ENCODE measurements at regions not wholly inside any gene's neighbourhood (a gene's known extent, or its start where the extent isn't known, plus 50 kb on each side); places are given as distances from the start of the nearest gene placed in this dataset.

DNA sequence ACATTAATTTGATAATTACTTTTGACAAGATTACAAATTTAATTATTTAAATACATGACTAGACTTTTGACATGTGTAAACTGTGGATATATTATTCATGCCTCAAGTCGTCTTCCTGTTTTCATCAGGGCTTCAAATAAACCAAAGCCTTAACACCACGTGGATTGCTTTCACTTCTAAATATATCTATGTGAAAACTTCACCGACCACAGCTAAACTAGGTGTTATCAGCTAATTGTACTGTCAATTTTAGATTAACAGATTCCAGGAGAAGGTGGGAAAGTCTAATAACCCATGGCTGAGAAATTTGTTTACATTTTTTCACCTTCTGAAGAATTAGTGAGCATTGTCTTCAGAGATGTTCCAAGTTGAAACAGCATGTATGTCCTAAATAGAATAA, 494.7 kb upstream of the FAM98A start:
- TF ChIP-seq GATA2 (CRISPR knock-in tag; IDR thresholded peaks at IDR 0.05) (no peak), RAD21 (IDR thresholded peaks at IDR 0.05; ENCODE audit: low read length) (no peak), RXRA (IDR thresholded peaks at IDR 0.05; ENCODE audit: borderline replicate concordance, low read depth) (no peak), ELF1 (IDR thresholded peaks at IDR 0.05) (no peak), POLR2AphosphoS5 (IDR thresholded peaks at IDR 0.05; ENCODE audit: low read depth, low read length) (no peak)
- TF ChIP-seq, protein P1, sequence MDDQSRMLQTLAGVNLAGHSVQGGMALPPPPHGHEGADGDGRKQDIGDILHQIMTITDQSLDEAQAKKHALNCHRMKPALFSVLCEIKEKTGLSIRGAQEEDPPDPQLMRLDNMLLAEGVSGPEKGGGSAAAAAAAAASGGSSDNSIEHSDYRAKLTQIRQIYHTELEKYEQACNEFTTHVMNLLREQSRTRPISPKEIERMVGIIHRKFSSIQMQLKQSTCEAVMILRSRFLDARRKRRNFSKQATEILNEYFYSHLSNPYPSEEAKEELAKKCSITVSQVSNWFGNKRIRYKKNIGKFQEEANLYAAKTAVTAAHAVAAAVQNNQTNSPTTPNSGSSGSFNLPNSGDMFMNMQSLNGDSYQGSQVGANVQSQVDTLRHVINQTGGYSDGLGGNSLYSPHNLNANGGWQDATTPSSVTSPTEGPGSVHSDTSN (IDR thresholded peaks at IDR 0.05) = no peak
- TF ChIP-seq, protein P2, sequence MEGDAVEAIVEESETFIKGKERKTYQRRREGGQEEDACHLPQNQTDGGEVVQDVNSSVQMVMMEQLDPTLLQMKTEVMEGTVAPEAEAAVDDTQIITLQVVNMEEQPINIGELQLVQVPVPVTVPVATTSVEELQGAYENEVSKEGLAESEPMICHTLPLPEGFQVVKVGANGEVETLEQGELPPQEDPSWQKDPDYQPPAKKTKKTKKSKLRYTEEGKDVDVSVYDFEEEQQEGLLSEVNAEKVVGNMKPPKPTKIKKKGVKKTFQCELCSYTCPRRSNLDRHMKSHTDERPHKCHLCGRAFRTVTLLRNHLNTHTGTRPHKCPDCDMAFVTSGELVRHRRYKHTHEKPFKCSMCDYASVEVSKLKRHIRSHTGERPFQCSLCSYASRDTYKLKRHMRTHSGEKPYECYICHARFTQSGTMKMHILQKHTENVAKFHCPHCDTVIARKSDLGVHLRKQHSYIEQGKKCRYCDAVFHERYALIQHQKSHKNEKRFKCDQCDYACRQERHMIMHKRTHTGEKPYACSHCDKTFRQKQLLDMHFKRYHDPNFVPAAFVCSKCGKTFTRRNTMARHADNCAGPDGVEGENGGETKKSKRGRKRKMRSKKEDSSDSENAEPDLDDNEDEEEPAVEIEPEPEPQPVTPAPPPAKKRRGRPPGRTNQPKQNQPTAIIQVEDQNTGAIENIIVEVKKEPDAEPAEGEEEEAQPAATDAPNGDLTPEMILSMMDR (IDR thresholded peaks at IDR 0.05) = no peak
- TF ChIP-seq, protein P3, sequence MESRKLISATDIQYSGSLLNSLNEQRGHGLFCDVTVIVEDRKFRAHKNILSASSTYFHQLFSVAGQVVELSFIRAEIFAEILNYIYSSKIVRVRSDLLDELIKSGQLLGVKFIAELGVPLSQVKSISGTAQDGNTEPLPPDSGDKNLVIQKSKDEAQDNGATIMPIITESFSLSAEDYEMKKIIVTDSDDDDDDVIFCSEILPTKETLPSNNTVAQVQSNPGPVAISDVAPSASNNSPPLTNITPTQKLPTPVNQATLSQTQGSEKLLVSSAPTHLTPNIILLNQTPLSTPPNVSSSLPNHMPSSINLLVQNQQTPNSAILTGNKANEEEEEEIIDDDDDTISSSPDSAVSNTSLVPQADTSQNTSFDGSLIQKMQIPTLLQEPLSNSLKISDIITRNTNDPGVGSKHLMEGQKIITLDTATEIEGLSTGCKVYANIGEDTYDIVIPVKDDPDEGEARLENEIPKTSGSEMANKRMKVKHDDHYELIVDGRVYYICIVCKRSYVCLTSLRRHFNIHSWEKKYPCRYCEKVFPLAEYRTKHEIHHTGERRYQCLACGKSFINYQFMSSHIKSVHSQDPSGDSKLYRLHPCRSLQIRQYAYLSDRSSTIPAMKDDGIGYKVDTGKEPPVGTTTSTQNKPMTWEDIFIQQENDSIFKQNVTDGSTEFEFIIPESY (IDR thresholded peaks at IDR 0.05; ENCODE audit: borderline replicate concordance, low read depth) = no peak

All from SK-N-SH (cell line).